ENCODE measurements at regions not wholly inside any gene's neighbourhood (a gene's known extent, or its start where the extent isn't known, plus 50 kb on each side); places are given as distances from the start of the nearest gene placed in this dataset.

DNA sequence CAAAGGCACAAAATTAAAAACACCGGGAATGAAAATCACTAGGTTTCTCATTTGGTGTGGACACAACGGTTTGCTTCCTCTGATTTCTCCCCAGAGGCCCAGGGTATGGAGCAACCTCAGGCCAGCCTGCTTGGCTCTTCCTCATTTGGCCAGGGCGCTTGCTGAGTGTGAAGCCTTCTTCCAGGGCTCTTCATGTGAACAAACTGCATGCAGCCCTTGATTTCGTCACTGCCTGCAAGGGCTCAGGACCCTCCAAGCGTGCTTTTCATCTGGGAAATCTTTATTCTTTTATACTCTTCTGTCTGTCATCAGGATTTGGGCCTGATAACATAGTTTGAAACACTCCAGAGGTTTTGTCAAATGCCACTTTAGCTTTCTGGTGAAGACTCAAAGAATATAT is 122.6 kb upstream of the KLF4 start:
- TF ChIP-seq, protein P1, sequence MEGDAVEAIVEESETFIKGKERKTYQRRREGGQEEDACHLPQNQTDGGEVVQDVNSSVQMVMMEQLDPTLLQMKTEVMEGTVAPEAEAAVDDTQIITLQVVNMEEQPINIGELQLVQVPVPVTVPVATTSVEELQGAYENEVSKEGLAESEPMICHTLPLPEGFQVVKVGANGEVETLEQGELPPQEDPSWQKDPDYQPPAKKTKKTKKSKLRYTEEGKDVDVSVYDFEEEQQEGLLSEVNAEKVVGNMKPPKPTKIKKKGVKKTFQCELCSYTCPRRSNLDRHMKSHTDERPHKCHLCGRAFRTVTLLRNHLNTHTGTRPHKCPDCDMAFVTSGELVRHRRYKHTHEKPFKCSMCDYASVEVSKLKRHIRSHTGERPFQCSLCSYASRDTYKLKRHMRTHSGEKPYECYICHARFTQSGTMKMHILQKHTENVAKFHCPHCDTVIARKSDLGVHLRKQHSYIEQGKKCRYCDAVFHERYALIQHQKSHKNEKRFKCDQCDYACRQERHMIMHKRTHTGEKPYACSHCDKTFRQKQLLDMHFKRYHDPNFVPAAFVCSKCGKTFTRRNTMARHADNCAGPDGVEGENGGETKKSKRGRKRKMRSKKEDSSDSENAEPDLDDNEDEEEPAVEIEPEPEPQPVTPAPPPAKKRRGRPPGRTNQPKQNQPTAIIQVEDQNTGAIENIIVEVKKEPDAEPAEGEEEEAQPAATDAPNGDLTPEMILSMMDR (IDR thresholded peaks at IDR 0.05; ENCODE audit: extremely low read depth in 1 of 2, insufficient read depth in 1 of 2, low read depth in 1 of 2, low read length in 2 of 2): no peak
- TF ChIP-seq POLR2AphosphoS5 (IDR thresholded peaks at IDR 0.05; ENCODE audit: insufficient read depth, low read depth, low read length) (no peak), EZH2 (IDR thresholded peaks at IDR 0.05; ENCODE audit: borderline replicate concordance, low read depth, low read length, severe bottlenecking) (no peak), POLR2A (IDR thresholded peaks at IDR 0.05; ENCODE audit: low read depth, low read length) (no peak), JUN (IDR thresholded peaks at IDR 0.05; ENCODE audit: borderline replicate concordance, insufficient read depth, insufficient read length, low read depth) (no peak)

Data from endothelial cell of umbilical vein (primary cell).